ENCODE measurements at regions not wholly inside any gene's neighbourhood (a gene's known extent, or its start where the extent isn't known, plus 50 kb on each side); places are given as distances from the start of the nearest gene placed in this dataset.

DNA sequence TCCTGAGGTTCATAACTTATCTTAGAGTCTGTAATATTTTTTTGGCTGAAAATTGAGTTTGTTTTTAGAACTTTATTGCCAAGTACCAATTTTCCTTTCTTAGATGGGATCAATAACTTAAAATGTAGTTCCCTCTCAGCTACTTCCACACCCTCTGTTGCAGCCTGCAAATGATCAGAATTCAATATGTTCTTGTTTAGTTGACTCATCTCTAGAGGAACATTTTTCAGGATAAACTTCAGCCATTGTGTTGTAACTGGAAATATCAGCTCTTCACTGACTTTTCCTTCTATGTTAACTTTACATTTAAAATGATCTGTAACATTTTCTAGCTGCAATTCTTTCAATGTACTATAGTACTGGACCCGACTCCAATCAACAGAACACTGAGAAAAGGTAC is 115.7 kb downstream of the ESM1 start:
- TF ChIP-seq, protein P1, sequence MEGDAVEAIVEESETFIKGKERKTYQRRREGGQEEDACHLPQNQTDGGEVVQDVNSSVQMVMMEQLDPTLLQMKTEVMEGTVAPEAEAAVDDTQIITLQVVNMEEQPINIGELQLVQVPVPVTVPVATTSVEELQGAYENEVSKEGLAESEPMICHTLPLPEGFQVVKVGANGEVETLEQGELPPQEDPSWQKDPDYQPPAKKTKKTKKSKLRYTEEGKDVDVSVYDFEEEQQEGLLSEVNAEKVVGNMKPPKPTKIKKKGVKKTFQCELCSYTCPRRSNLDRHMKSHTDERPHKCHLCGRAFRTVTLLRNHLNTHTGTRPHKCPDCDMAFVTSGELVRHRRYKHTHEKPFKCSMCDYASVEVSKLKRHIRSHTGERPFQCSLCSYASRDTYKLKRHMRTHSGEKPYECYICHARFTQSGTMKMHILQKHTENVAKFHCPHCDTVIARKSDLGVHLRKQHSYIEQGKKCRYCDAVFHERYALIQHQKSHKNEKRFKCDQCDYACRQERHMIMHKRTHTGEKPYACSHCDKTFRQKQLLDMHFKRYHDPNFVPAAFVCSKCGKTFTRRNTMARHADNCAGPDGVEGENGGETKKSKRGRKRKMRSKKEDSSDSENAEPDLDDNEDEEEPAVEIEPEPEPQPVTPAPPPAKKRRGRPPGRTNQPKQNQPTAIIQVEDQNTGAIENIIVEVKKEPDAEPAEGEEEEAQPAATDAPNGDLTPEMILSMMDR (IDR thresholded peaks at IDR 0.05), result no peak
- TF ChIP-seq EP300 (IDR thresholded peaks at IDR 0.05), result no peak
